ENCODE measurements at regions not wholly inside any gene's neighbourhood (a gene's known extent, or its start where the extent isn't known, plus 50 kb on each side); places are given as distances from the start of the nearest gene placed in this dataset.

DNA sequence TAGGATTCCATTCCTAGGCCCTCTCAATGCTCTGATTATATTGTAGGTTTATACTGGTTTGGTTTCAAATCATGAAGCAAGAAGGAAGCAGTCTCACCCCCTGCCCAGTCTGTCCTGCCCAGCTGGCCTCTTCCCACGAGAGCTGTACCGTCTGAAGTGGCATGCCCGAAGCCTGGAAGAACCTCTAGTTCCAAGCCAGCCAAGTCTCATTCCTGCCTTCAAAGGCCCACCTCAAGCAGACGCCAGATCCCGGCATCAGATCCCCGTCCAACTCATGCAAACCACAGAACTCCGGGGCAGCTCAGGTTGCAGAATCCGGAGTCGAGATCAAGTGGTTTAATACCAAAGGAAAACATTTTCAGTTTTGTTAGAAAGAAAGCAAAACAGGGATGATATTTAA, 234.4 kb downstream of the LPIN1 start:
- no peak for TF ChIP-seq CTCF (IDR thresholded peaks at IDR 0.05; ENCODE audit: control insufficient read depth, extremely low read depth, insufficient read depth)
- H3K4me3 ChIP-seq (ENCODE audit: low read depth, low read length), result no peak overlapping the region
- no peak for DNase-seq (ENCODE audit: low read depth)

- TF ChIP-seq CTCF (IDR thresholded peaks at IDR 0.05; ENCODE audit: control insufficient read depth, extremely low read depth, insufficient read depth), result no peak
- DNase-seq (ENCODE audit: low read depth), result no peak
- H3K4me3 ChIP-seq (ENCODE audit: low read depth, low read length), result no peak overlapping the region
Measured at GRCh38 chr2:11983401-11983800, 237.0 kb downstream of the LPIN1 start.

- DNase-seq (ENCODE audit: low read depth), result no peak
- no peak overlapping the region for H3K4me3 ChIP-seq (ENCODE audit: low read depth, low read length)
- no peak for TF ChIP-seq CTCF (IDR thresholded peaks at IDR 0.05; ENCODE audit: control insufficient read depth, extremely low read depth, insufficient read depth)
Measured at GRCh38 chr2:11983870-11984269, 237.4 kb downstream of the LPIN1 start.

GRCh38 chr2:11984316-11985158, 238.1 kb downstream of the LPIN1 start:
- DNase-seq (ENCODE audit: low read depth), result no peak
- TF ChIP-seq CTCF (IDR thresholded peaks at IDR 0.05; ENCODE audit: control insufficient read depth, extremely low read depth, insufficient read depth), result no peak
- H3K4me3 ChIP-seq (ENCODE audit: low read depth, low read length), result no peak overlapping the region

- H3K4me3 ChIP-seq (ENCODE audit: low read depth, low read length), result no peak overlapping the region
- no peak for DNase-seq (ENCODE audit: low read depth)
- no peak for TF ChIP-seq CTCF (IDR thresholded peaks at IDR 0.05; ENCODE audit: control insufficient read depth, extremely low read depth, insufficient read depth)
Measured at GRCh38 chr2:11985817-11986566, 239.6 kb downstream of the LPIN1 start.

DNA sequence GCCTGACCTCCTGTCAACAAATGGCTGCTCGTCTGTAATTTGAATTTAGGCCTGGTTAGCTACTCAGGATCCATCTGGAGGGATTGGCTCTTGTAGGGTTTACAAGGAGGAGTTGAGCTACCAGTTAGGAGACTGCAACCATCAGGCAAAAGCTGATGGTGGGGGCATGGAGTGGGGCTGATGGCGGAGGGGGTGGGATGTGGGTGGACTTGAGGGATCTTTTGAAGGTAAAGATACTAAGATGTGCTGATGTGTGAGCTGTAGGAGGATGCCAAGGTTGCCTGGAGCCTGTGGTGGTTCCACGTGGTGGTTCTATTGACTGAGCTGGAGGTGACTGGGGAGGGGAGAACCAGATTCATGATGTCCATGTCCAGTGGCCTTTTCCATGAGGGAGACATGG, 240.7 kb downstream of the LPIN1 start:
- TF ChIP-seq CTCF (IDR thresholded peaks at IDR 0.05; ENCODE audit: control insufficient read depth, extremely low read depth, insufficient read depth), result no peak
- H3K4me3 ChIP-seq (ENCODE audit: low read depth, low read length), result no peak overlapping the region
- no peak for DNase-seq (ENCODE audit: low read depth)

Measured in LNCaP clone FGC (cell line).